ENCODE measurements at regions not wholly inside any gene's neighbourhood (a gene's known extent, or its start where the extent isn't known, plus 50 kb on each side); places are given as distances from the start of the nearest gene placed in this dataset.

DNA sequence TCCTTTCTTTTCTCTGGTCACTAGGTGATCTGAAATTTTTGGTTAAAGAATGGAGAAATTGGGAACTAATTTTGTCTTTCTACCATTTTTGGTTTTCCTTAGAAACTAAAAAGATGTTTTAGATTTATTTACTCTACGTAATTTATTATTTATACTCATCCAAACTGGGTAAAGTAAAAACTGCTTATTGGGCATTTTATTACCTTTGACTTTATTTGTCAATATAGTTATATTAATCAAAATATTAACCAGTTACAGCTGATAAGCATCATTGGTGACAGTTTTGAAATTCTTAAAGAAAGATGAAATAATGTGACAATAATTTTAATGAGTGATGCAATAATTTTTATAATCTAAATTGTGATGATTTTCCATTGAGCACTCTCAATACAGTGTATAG lies 502.0 kb upstream of the RAG2 start:
- in situ Hi-C loops (cut with MboI) = no loop called here
- H3K36me3 ChIP-seq (ENCODE audit: low read depth) = no peaks in the 10 kb centered on the region
- no peaks in the 10 kb centered on the region for H3K9me2 ChIP-seq (ENCODE audit: insufficient read depth)
- no peaks in the 10 kb centered on the region for H3K9me3 ChIP-seq (ENCODE audit: low read depth)
- H3K4me3 ChIP-seq = no peak overlapping the region
- 6 to 9% methylated on average over 1 of the region's 1 CpG for WGBS, 2 experiments (ENCODE audit: low coverage in 1 of 2, low lambda C conversion rate in 2 of 2, missing lambda C conversion rate in 2 of 2)
- H3K27ac ChIP-seq = no peak overlapping the region
- no peaks in the 10 kb centered on the region for H3K79me2 ChIP-seq (ENCODE audit: insufficient read depth)
- no peak for DNase-seq
- H3K27me3 ChIP-seq (replicated peaks; ENCODE audit: insufficient read depth) = no peaks in the 10 kb centered on the region
- H3K9ac ChIP-seq = no peak overlapping the region
- TF ChIP-seq EZH2phosphoT487 (IDR thresholded peaks at IDR 0.05; ENCODE audit: insufficient read depth, low read depth) (no peak), EZH2 (IDR thresholded peaks at IDR 0.05; ENCODE audit: insufficient read depth, poor library complexity, severe bottlenecking) (no peak)
- no peaks in the 10 kb centered on the region for H3F3A ChIP-seq (ENCODE audit: insufficient read depth)
- H2AFZ ChIP-seq = no peak overlapping the region
- no peak overlapping the region for H3K4me2 ChIP-seq (ENCODE audit: unreplicated experiment)
- no peaks in the 10 kb centered on the region for H3K4me1 ChIP-seq (ENCODE audit: insufficient read depth)
- no peaks in the 10 kb centered on the region for H4K20me1 ChIP-seq (ENCODE audit: insufficient read depth)

DNA sequence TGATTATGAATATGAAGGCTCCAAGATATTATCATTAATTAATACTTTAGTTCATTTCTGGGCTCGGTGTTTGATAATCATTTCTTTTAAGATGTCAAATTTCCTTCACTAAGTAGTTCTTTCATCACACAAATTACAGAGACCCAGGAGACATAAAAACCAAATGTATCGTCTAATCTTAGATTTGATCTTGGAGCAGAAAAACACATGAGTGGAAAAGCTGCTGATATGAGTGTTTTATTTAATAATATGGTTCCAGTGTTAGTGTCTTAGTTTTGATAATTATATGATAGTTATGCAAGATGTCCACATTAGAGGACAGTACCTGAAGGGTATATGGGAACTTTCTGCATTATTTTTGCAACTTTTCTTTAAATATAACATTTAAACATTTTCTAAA lies 494.5 kb upstream of the RAG2 start:
- H3K4me1 ChIP-seq (ENCODE audit: insufficient read depth) = no peaks in the 10 kb centered on the region
- no peak overlapping the region for H3K4me2 ChIP-seq (ENCODE audit: unreplicated experiment)
- no peak overlapping the region for H3K9ac ChIP-seq
- no peak overlapping the region for H3K4me3 ChIP-seq
- TF ChIP-seq EZH2 (IDR thresholded peaks at IDR 0.05; ENCODE audit: insufficient read depth, poor library complexity, severe bottlenecking) (no peak), EZH2phosphoT487 (IDR thresholded peaks at IDR 0.05; ENCODE audit: insufficient read depth, low read depth) (no peak)
- H3K36me3 ChIP-seq (ENCODE audit: low read depth) = no peaks in the 10 kb centered on the region
- H3K27ac ChIP-seq = no peak overlapping the region
- H3K27me3 ChIP-seq (replicated peaks; ENCODE audit: insufficient read depth) = no peaks in the 10 kb centered on the region
- H3K9me3 ChIP-seq (ENCODE audit: low read depth) = no peaks in the 10 kb centered on the region
- H3F3A ChIP-seq (ENCODE audit: insufficient read depth) = no peaks in the 10 kb centered on the region
- no peaks in the 10 kb centered on the region for H3K9me2 ChIP-seq (ENCODE audit: insufficient read depth)
- in situ Hi-C loops (cut with MboI) = no loop called here
- H2AFZ ChIP-seq = no peak overlapping the region
- no peaks in the 10 kb centered on the region for H3K79me2 ChIP-seq (ENCODE audit: insufficient read depth)
- DNase-seq = no peak
- WGBS, 2 experiments (ENCODE audit: low coverage in 1 of 2, low lambda C conversion rate in 2 of 2, missing lambda C conversion rate in 2 of 2) = 17 to 23% methylated on average over 2 of the region's 2 CpGs
- no peaks in the 10 kb centered on the region for H4K20me1 ChIP-seq (ENCODE audit: insufficient read depth)

DNA sequence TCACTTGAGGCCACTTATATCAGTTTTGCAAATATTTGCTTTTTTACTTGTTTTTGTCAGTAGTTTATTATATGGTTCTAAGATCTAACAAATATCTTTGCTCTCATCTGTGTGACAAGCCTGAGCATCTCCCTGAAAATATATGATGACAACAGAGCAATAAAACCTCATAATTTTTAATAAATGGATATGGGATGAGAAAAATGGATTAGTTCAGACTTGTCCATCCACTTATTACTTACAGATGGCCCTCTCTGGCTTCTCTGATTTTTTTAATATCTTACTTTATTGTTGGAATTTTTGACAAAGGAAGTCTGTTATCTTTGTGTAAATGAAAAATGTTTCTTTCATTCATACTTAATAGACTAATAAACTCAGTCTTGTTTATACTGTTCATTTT lies 491.4 kb upstream of the RAG2 start:
- Histone ChIP-seq H3K4me3 (no peak overlapping the region), H2AFZ (no peak overlapping the region), H3K27ac (no peak overlapping the region)

DNA sequence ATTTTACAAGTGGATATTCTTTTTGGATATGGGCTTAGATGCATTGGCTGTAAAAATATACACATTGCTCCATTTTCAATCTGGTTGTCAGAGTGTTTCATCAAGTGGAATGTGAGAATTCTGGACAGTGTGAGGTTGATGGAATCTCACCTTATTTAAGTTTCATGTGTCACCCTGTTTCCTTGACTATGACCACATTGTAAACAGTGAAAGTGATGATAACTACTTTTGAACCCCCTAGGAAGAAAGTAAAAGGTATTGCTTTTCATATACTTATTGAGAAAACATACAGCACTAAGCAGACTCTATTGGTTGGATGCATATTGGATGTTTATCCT lies 490.5 kb upstream of the RAG2 start:
- H3K27ac ChIP-seq = no peak overlapping the region
- H3K79me2 ChIP-seq (ENCODE audit: insufficient read depth) = no peaks in the 10 kb centered on the region
- in situ Hi-C loops (cut with MboI) = no loop called here

More for the DNA sequence above, 491.4 kb upstream of the RAG2 start:
- no peaks in the 10 kb centered on the region for H4K20me1 ChIP-seq (ENCODE audit: insufficient read depth)
- H3K36me3 ChIP-seq (ENCODE audit: low read depth) = no peaks in the 10 kb centered on the region
- no peaks in the 10 kb centered on the region for H3K27me3 ChIP-seq (replicated peaks; ENCODE audit: insufficient read depth)
- no peaks in the 10 kb centered on the region for H3K4me1 ChIP-seq (ENCODE audit: insufficient read depth)
- in situ Hi-C loops (cut with MboI) = no loop called here
- TF ChIP-seq EZH2 (IDR thresholded peaks at IDR 0.05; ENCODE audit: insufficient read depth, poor library complexity, severe bottlenecking) (no peak), EZH2phosphoT487 (IDR thresholded peaks at IDR 0.05; ENCODE audit: insufficient read depth, low read depth) (no peak)
- H3K4me2 ChIP-seq (ENCODE audit: unreplicated experiment) = no peak overlapping the region
- H3K9me3 ChIP-seq (ENCODE audit: low read depth) = no peaks in the 10 kb centered on the region
- DNase-seq = no peak
- no peak overlapping the region for H3K9ac ChIP-seq
- H3K79me2 ChIP-seq (ENCODE audit: insufficient read depth) = no peaks in the 10 kb centered on the region
- H3F3A ChIP-seq (ENCODE audit: insufficient read depth) = no peaks in the 10 kb centered on the region
- no peaks in the 10 kb centered on the region for H3K9me2 ChIP-seq (ENCODE audit: insufficient read depth)

More for the DNA sequence above, 490.5 kb upstream of the RAG2 start:
- Histone ChIP-seq H2AFZ (no peak overlapping the region), H3K27me3 (replicated peaks; ENCODE audit: insufficient read depth) (no peaks in the 10 kb centered on the region), H3K9ac (no peak overlapping the region), H3K9me3 (ENCODE audit: low read depth) (no peaks in the 10 kb centered on the region), H3K4me2 (ENCODE audit: unreplicated experiment) (no peak overlapping the region), H3K4me1 (ENCODE audit: insufficient read depth) (no peaks in the 10 kb centered on the region), H3K36me3 (ENCODE audit: low read depth) (no peaks in the 10 kb centered on the region), H4K20me1 (ENCODE audit: insufficient read depth) (no peaks in the 10 kb centered on the region), H3F3A (ENCODE audit: insufficient read depth) (no peaks in the 10 kb centered on the region), H3K4me3 (no peak overlapping the region), H3K9me2 (ENCODE audit: insufficient read depth) (no peaks in the 10 kb centered on the region)
- DNase-seq = no peak
- TF ChIP-seq EZH2phosphoT487 (IDR thresholded peaks at IDR 0.05; ENCODE audit: insufficient read depth, low read depth) = no peak
- TF ChIP-seq EZH2 (IDR thresholded peaks at IDR 0.05; ENCODE audit: insufficient read depth, poor library complexity, severe bottlenecking) = no peak

Data from GM23248 (cell line).